ENCODE measurements at regions not wholly inside any gene's neighbourhood (a gene's known extent, or its start where the extent isn't known, plus 50 kb on each side); places are given as distances from the start of the nearest gene placed in this dataset.

GRCh38 chr9:38298904-38299303 is 93.6 kb upstream of the ALDH1B1 start:
- Histone ChIP-seq H3K79me2 (ENCODE audit: control insufficient read depth, insufficient read depth, low read length, unreplicated experiment) (no peaks in the 10 kb centered on the region), H3K27ac (ENCODE audit: low read depth, low read length) (no peak overlapping the region), H3K27me3 (ENCODE audit: insufficient read depth, low read length) (peaks cover 69% of the 10 kb centered on the region), H2AFZ (ENCODE audit: low read length, unreplicated experiment) (no peak overlapping the region), H3K4me3 (ENCODE audit: low read depth, low read length) (no peak overlapping the region), H3K36me3 (ENCODE audit: insufficient read depth, low read length) (no peaks in the 10 kb centered on the region), H3K4me1 (ENCODE audit: control insufficient read depth, insufficient read depth, low read length, unreplicated experiment) (no peaks in the 10 kb centered on the region)

GRCh38 chr9:38298503-38298902 is 94.0 kb upstream of the ALDH1B1 start:
- Histone ChIP-seq H2AFZ (ENCODE audit: low read length, unreplicated experiment) (no peak overlapping the region), H3K79me2 (ENCODE audit: control insufficient read depth, insufficient read depth, low read length, unreplicated experiment) (no peaks in the 10 kb centered on the region), H3K4me3 (ENCODE audit: low read depth, low read length) (no peak overlapping the region), H3K36me3 (ENCODE audit: insufficient read depth, low read length) (no peaks in the 10 kb centered on the region), H3K27ac (ENCODE audit: low read depth, low read length) (no peak overlapping the region), H3K27me3 (ENCODE audit: insufficient read depth, low read length) (peaks cover 73% of the 10 kb centered on the region), H3K4me1 (ENCODE audit: control insufficient read depth, insufficient read depth, low read length, unreplicated experiment) (no peaks in the 10 kb centered on the region)

GRCh38 chr9:38296807-38297206 is 95.7 kb upstream of the ALDH1B1 start:
- H3K4me3 ChIP-seq (ENCODE audit: low read depth, low read length), result no peak overlapping the region
- no peaks in the 10 kb centered on the region for H3K36me3 ChIP-seq (ENCODE audit: insufficient read depth, low read length)
- H3K79me2 ChIP-seq (ENCODE audit: control insufficient read depth, insufficient read depth, low read length, unreplicated experiment), result no peaks in the 10 kb centered on the region
- H3K4me1 ChIP-seq (ENCODE audit: control insufficient read depth, insufficient read depth, low read length, unreplicated experiment), result no peaks in the 10 kb centered on the region
- H3K27me3 ChIP-seq (ENCODE audit: insufficient read depth, low read length), result peaks cover 74% of the 10 kb centered on the region
- H2AFZ ChIP-seq (ENCODE audit: low read length, unreplicated experiment), result no peak overlapping the region
- H3K27ac ChIP-seq (ENCODE audit: low read depth, low read length), result no peak overlapping the region

DNA sequence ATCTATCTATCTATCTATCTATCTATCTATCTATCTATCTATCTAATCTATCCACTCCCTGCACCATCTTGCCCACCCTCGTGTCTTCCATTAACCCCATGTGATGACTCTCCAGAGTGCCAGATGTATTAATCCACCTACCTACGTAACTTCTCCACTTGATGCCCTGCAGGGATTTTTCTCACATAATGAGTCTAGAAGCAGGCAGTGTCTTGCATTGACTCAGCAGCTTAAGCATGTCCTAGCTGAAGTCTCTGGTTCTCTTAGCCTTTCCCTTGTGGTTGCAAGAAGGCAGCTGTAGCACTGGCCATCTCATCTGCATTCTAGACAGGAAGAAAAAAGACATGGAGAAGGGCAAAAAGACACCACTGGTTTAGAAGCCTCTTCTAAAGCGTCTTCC is 96.7 kb upstream of the ALDH1B1 start:
- H3K27ac ChIP-seq (ENCODE audit: low read depth, low read length), result no peak overlapping the region
- no peak overlapping the region for H3K4me3 ChIP-seq (ENCODE audit: low read depth, low read length)
- H3K4me1 ChIP-seq (ENCODE audit: control insufficient read depth, insufficient read depth, low read length, unreplicated experiment), result no peaks in the 10 kb centered on the region
- peaks cover 80% of the 10 kb centered on the region for H3K27me3 ChIP-seq (ENCODE audit: insufficient read depth, low read length)
- H3K36me3 ChIP-seq (ENCODE audit: insufficient read depth, low read length), result no peaks in the 10 kb centered on the region
- H3K79me2 ChIP-seq (ENCODE audit: control insufficient read depth, insufficient read depth, low read length, unreplicated experiment), result no peaks in the 10 kb centered on the region
- no peak overlapping the region for H2AFZ ChIP-seq (ENCODE audit: low read length, unreplicated experiment)

- no peaks in the 10 kb centered on the region for H3K79me2 ChIP-seq (ENCODE audit: control insufficient read depth, insufficient read depth, low read length, unreplicated experiment)
- H2AFZ ChIP-seq (ENCODE audit: low read length, unreplicated experiment), result no peak overlapping the region
- H3K4me1 ChIP-seq (ENCODE audit: control insufficient read depth, insufficient read depth, low read length, unreplicated experiment), result no peaks in the 10 kb centered on the region
- H3K27ac ChIP-seq (ENCODE audit: low read depth, low read length), result no peak overlapping the region
- peaks cover 79% of the 10 kb centered on the region for H3K27me3 ChIP-seq (ENCODE audit: insufficient read depth, low read length)
- H3K36me3 ChIP-seq (ENCODE audit: insufficient read depth, low read length), result no peaks in the 10 kb centered on the region
- H3K4me3 ChIP-seq (ENCODE audit: low read depth, low read length), result no peak overlapping the region
Measured at GRCh38 chr9:38294220-38294960, 98.1 kb upstream of the ALDH1B1 start.

DNA sequence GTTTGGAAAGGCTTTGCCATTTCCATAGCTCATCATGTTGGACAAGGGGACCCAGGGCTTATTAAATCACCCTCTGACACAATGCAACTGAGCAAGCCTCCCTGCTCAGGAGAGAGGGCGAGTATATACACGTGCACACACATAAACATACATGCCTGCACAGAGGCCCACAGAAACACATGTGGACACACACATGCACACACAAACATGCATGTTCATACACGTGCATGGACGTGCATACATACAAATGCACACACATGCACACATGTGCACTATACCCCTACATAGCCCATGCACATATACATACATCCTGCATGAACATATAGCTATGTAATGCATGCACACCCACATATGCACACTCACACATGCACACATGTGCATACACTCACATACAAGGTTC is 99.5 kb upstream of the ALDH1B1 start:
- Histone ChIP-seq H2AFZ (ENCODE audit: low read length, unreplicated experiment) (no peak overlapping the region), H3K4me1 (ENCODE audit: control insufficient read depth, insufficient read depth, low read length, unreplicated experiment) (no peaks in the 10 kb centered on the region), H3K4me3 (ENCODE audit: low read depth, low read length) (no peak overlapping the region), H3K36me3 (ENCODE audit: insufficient read depth, low read length) (no peaks in the 10 kb centered on the region), H3K79me2 (ENCODE audit: control insufficient read depth, insufficient read depth, low read length, unreplicated experiment) (no peaks in the 10 kb centered on the region), H3K27ac (ENCODE audit: low read depth, low read length) (no peak overlapping the region), H3K27me3 (ENCODE audit: insufficient read depth, low read length) (peaks cover 75% of the 10 kb centered on the region)

- no peaks in the 10 kb centered on the region for H3K79me2 ChIP-seq (ENCODE audit: control insufficient read depth, insufficient read depth, low read length, unreplicated experiment)
- no peaks in the 10 kb centered on the region for H3K36me3 ChIP-seq (ENCODE audit: insufficient read depth, low read length)
- H3K27me3 ChIP-seq (ENCODE audit: insufficient read depth, low read length), result peaks cover 75% of the 10 kb centered on the region
- no peaks in the 10 kb centered on the region for H3K4me1 ChIP-seq (ENCODE audit: control insufficient read depth, insufficient read depth, low read length, unreplicated experiment)
- no peak overlapping the region for H3K4me3 ChIP-seq (ENCODE audit: low read depth, low read length)
- H2AFZ ChIP-seq (ENCODE audit: low read length, unreplicated experiment), result no peak overlapping the region
- H3K27ac ChIP-seq (ENCODE audit: low read depth, low read length), result no peak overlapping the region
Measured at GRCh38 chr9:38292480-38292879, 100.0 kb upstream of the ALDH1B1 start.

GRCh38 chr9:38289866-38290245 is 102.6 kb upstream of the ALDH1B1 start:
- no peak overlapping the region for H3K4me3 ChIP-seq (ENCODE audit: low read depth, low read length)
- H3K79me2 ChIP-seq (ENCODE audit: control insufficient read depth, insufficient read depth, low read length, unreplicated experiment), result no peaks in the 10 kb centered on the region

DNA sequence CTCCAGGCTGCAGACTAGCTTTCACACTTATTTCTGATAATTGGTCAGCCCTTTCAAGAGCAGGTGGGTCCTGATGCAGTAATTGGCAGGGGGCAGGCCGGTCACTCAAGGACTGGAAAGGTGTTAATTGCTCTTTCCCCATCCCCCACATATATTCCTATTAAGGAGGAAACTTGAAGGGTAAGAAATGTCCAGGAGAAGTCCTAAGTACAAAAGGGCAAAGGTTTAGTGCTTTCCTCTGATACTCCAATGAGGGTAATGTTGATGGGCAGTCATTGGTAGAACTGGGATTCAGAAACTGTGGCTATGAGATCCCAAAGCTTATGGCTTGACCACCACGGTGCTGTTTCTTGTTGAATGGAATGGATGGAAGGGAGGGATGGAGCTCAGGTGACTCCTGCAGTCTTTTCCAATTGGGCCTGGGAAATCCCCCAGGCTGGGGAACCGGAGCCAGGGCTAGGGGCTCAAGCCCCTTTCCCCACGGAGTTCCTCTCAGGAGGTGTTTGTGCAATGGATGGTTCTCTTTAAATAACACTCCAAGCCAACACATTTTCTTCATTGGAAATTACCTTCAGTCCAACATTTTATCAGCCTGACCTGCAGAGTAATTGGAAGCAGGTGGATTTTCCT is 103.2 kb upstream of the ALDH1B1 start:
- no peak overlapping the region for H3K27ac ChIP-seq (ENCODE audit: low read depth, low read length)
- H3K36me3 ChIP-seq (ENCODE audit: insufficient read depth, low read length), result no peaks in the 10 kb centered on the region
- no peak overlapping the region for H2AFZ ChIP-seq (ENCODE audit: low read length, unreplicated experiment)
- peaks cover 74% of the 10 kb centered on the region for H3K27me3 ChIP-seq (ENCODE audit: insufficient read depth, low read length)
- H3K79me2 ChIP-seq (ENCODE audit: control insufficient read depth, insufficient read depth, low read length, unreplicated experiment), result no peaks in the 10 kb centered on the region
- H3K4me1 ChIP-seq (ENCODE audit: control insufficient read depth, insufficient read depth, low read length, unreplicated experiment), result no peaks in the 10 kb centered on the region
- H3K4me3 ChIP-seq (ENCODE audit: low read depth, low read length), result no peak overlapping the region

More at GRCh38 chr9:38289866-38290245, 102.6 kb upstream of the ALDH1B1 start:
- Histone ChIP-seq H3K4me1 (ENCODE audit: control insufficient read depth, insufficient read depth, low read length, unreplicated experiment) (no peaks in the 10 kb centered on the region), H3K27ac (ENCODE audit: low read depth, low read length) (no peak overlapping the region), H3K36me3 (ENCODE audit: insufficient read depth, low read length) (no peaks in the 10 kb centered on the region), H2AFZ (ENCODE audit: low read length, unreplicated experiment) (no peak overlapping the region), H3K27me3 (ENCODE audit: insufficient read depth, low read length) (peaks cover 76% of the 10 kb centered on the region)

DNA sequence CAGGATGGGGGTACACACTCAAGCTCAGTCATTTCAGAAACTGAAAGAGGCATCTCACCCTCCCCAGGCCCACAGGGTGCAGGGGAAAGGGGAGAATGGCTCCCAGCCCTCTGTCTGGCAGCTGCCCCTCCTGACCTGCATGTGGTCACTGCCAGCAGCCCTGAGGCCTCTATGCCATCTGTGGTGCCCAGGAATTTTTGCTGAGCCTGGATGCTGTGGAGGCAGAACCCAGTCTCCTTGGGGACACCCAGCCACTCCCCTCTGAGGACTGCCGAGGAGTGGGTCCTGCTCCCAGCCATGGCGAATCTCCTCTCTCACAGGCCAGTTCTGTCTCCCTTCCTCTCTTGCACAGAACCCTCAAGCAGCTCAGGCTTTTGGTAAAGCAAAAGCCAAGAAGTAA is 104.0 kb upstream of the ALDH1B1 start:
- no peaks in the 10 kb centered on the region for H3K36me3 ChIP-seq (ENCODE audit: insufficient read depth, low read length)
- H3K27me3 ChIP-seq (ENCODE audit: insufficient read depth, low read length), result peaks cover 65% of the 10 kb centered on the region
- no peak overlapping the region for H3K27ac ChIP-seq (ENCODE audit: low read depth, low read length)
- H2AFZ ChIP-seq (ENCODE audit: low read length, unreplicated experiment), result no peak overlapping the region
- H3K79me2 ChIP-seq (ENCODE audit: control insufficient read depth, insufficient read depth, low read length, unreplicated experiment), result no peaks in the 10 kb centered on the region
- H3K4me1 ChIP-seq (ENCODE audit: control insufficient read depth, insufficient read depth, low read length, unreplicated experiment), result no peaks in the 10 kb centered on the region
- no peak overlapping the region for H3K4me3 ChIP-seq (ENCODE audit: low read depth, low read length)

DNA sequence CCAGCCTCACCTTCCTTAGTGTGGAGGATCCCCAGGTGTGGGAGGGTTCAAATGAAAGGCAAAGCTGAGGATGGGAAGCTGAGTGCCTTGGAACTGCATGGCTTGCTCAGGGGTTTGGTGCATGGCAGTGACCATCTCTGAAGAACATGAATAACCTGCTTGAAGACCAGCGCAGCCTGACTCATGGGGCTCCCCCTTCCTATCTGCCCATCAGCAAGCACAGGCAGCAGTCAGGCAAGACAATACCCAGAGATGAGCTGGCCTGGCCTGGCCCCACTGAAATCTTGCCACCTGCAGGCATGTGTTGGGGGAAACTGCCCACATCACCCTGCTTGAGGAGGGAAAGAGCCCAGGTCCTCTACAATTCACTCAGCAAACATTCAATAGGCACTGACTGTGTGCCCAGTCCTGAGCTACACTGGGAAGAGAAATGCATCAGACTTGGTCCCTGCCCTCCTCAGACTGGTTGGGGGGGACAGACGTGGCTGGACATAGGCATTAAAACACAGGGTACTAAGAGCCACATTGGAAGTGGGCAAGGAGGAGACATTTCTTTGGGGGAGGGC is 105.0 kb upstream of the ALDH1B1 start:
- Histone ChIP-seq H3K36me3 (ENCODE audit: insufficient read depth, low read length) (no peaks in the 10 kb centered on the region), H3K4me1 (ENCODE audit: control insufficient read depth, insufficient read depth, low read length, unreplicated experiment) (no peaks in the 10 kb centered on the region), H2AFZ (ENCODE audit: low read length, unreplicated experiment) (no peak overlapping the region), H3K79me2 (ENCODE audit: control insufficient read depth, insufficient read depth, low read length, unreplicated experiment) (no peaks in the 10 kb centered on the region), H3K4me3 (ENCODE audit: low read depth, low read length) (no peak overlapping the region), H3K27ac (ENCODE audit: low read depth, low read length) (no peak overlapping the region), H3K27me3 (ENCODE audit: insufficient read depth, low read length) (peaks cover 64% of the 10 kb centered on the region)
